Neural cell (in vitro differentiated cells): ENCODE measurements at regions not wholly inside any gene's neighbourhood (a gene's known extent, or its start where the extent isn't known, plus 50 kb on each side); places are given as distances from the start of the nearest gene placed in this dataset.

Experiments used
- EP300 ChIP-seq: fragments of 450-650 bp; conservative IDR thresholded peaks from 2 replicates; pipeline ENCODE4 v1.6.1; 2014; ENCODE audit warnings: antibody characterized with exemption, mild to moderate bottlenecking, moderate library complexity; ENCODE audit not compliant: poor library complexity, severe bottlenecking
- EZH2 ChIP-seq: fragments of 200-600, 300-800 bp; shearing (Covaris generic), sonication (generic); IDR thresholded peaks from 2 replicates; pipeline ENCODE4 v1.6.1; 2014; ENCODE audit warnings: antibody characterized with exemption, low read length, borderline replicate concordance, mild to moderate bottlenecking; ENCODE audit not compliant: insufficient read depth, poor library complexity, severe bottlenecking
- POLR2AphosphoS5 ChIP-seq: IDR thresholded peaks from 2 replicates; pipeline ENCODE4 v1.6.1; 2012
- RAD21 ChIP-seq: fragments of 450-650 bp; conservative IDR thresholded peaks from 2 replicates; pipeline ENCODE4 v1.6.1; 2014; ENCODE audit warnings: antibody characterized with exemption, mild to moderate bottlenecking, moderate library complexity
- SMC3 ChIP-seq: fragments of 450-650 bp; conservative IDR thresholded peaks from 2 replicates; pipeline ENCODE4 v1.6.1; 2014; ENCODE audit warnings: antibody characterized with exemption, mild to moderate bottlenecking, moderate library complexity; ENCODE audit not compliant: poor library complexity
- TAF1 ChIP-seq: IDR thresholded peaks from 2 replicates; pipeline ENCODE4 v1.6.1; 2012; ENCODE audit warnings: low read depth
- TF ChIP-seq, protein P1 (sequence below): fragments of 450-650 bp; IDR thresholded peaks from 2 replicates; pipeline ENCODE4 v1.5.1; 2014; ENCODE audit warnings: antibody characterized with exemption, mild to moderate bottlenecking, moderate library complexity; ENCODE audit not compliant: poor library complexity, severe bottlenecking
- TF ChIP-seq, protein P2 (sequence below): IDR thresholded peaks from 2 replicates; pipeline ENCODE4 v1.6.1; 2012; ENCODE audit warnings: borderline replicate concordance

DNA sequence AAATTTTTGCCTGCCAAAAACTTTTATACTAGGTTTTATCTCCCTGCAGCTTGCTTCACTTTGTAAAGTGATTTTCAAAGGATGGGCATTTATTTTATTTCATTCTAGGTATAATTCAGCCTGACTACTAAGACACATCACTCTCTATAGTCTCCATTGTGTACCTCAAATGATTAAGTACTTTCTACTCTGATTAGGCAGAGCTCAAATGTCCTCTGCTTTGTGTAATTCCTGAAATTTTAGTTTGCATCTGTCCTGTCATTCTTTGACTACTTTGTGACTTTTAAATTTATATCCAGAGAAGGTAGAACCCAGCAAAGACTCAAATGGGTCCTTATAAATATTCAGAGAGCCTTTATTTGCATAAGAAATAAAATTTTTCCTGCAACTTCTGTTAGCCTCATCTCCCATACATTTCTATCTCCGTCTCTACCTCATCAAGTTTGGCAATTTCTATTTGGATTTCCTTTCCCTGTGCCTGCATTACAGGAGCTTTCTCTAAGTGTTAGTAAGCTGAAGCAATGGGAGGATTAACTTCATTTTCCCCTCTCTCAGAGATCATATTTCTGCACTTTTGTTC lies 1038.0 kb upstream of the ATXN8OS start:
- TF ChIP-seq, protein P1, sequence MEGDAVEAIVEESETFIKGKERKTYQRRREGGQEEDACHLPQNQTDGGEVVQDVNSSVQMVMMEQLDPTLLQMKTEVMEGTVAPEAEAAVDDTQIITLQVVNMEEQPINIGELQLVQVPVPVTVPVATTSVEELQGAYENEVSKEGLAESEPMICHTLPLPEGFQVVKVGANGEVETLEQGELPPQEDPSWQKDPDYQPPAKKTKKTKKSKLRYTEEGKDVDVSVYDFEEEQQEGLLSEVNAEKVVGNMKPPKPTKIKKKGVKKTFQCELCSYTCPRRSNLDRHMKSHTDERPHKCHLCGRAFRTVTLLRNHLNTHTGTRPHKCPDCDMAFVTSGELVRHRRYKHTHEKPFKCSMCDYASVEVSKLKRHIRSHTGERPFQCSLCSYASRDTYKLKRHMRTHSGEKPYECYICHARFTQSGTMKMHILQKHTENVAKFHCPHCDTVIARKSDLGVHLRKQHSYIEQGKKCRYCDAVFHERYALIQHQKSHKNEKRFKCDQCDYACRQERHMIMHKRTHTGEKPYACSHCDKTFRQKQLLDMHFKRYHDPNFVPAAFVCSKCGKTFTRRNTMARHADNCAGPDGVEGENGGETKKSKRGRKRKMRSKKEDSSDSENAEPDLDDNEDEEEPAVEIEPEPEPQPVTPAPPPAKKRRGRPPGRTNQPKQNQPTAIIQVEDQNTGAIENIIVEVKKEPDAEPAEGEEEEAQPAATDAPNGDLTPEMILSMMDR = no peak
- TF ChIP-seq TAF1 (no peak), EZH2 (no peak), EP300 (no peak), RAD21 (no peak), POLR2AphosphoS5 (no peak), SMC3 (no peak)
- TF ChIP-seq, protein P2, sequence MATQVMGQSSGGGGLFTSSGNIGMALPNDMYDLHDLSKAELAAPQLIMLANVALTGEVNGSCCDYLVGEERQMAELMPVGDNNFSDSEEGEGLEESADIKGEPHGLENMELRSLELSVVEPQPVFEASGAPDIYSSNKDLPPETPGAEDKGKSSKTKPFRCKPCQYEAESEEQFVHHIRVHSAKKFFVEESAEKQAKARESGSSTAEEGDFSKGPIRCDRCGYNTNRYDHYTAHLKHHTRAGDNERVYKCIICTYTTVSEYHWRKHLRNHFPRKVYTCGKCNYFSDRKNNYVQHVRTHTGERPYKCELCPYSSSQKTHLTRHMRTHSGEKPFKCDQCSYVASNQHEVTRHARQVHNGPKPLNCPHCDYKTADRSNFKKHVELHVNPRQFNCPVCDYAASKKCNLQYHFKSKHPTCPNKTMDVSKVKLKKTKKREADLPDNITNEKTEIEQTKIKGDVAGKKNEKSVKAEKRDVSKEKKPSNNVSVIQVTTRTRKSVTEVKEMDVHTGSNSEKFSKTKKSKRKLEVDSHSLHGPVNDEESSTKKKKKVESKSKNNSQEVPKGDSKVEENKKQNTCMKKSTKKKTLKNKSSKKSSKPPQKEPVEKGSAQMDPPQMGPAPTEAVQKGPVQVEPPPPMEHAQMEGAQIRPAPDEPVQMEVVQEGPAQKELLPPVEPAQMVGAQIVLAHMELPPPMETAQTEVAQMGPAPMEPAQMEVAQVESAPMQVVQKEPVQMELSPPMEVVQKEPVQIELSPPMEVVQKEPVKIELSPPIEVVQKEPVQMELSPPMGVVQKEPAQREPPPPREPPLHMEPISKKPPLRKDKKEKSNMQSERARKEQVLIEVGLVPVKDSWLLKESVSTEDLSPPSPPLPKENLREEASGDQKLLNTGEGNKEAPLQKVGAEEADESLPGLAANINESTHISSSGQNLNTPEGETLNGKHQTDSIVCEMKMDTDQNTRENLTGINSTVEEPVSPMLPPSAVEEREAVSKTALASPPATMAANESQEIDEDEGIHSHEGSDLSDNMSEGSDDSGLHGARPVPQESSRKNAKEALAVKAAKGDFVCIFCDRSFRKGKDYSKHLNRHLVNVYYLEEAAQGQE = no peak
